Hematopoietic multipotent progenitor cell treated with erythropoietin and hydrocortisone succinate and interleukin-3 and kit ligand, for 15 days (in vitro differentiated cells): ENCODE measurements at regions not wholly inside any gene's neighbourhood (a gene's known extent, or its start where the extent isn't known, plus 50 kb on each side); places are given as distances from the start of the nearest gene placed in this dataset.
"Not testable (repeated sequence)": the region's sequence is repeated elsewhere in the genome, so short reads cannot be mapped to it uniquely, and the experiment has no call there.

Experiments used
- DNase-seq: peaks from one replicate; pipeline ENCODE4 v3.0.0-alpha.2; 2015; ENCODE audit warnings: low spot score

DNA sequence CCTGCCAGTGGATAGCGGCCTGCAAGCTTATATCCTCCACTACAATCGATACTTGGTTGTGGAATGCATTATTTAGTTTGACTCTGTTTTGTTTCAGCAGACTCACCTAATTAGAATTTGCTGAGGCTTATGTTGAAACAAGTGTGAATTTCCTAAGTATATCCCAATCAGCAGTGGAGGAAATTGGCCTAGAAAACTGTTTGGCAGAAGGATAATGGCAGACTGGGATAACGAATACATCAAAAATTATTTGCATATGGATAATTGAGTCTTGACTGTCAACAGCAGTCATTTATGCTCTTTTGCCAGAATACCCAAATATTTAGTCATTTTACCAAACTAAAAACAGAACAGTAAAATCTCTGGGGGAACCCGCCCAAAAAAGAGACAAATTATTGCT lies 261.0 kb downstream of the DOK5 start:
- no peak for DNase-seq

DNA sequence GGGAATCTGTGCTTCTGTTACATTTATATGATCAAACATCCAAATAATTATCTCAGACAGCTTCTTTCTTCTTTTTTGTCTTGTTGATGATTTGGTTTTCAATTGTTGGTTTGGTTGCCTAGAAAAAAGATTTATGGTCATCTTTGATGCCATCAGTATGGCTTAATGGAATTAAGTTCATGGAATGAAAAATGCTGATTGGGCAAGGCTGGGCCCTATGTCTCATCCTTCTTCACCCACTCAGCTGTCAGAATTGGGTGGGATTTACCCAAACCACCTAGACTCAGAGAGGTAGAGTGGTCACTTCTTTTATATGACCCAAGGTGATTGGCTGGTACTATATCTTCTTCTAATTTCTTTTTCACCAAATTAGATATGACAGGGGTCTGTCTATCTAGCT lies 258.3 kb downstream of the DOK5 start:
- no peak for DNase-seq

DNA sequence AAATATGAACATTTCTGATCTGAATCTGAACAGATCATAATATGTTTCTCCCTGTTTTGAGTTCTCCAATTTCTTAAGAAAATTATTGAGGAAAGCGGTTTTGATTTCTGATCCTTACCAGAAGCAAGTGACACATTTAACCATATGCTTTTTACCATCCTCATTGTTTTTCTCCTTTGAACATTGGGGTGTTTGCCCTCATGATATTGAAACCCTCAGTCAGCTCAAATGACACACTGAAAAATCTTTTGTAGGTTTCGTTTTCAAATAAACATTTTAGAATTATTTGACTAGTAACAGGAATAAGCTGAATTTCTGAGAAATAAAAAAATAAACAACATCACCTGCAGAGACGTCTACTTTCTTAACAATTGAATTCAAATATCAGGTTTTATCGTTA lies 252.1 kb downstream of the DOK5 start:
- DNase-seq: no peak

DNA sequence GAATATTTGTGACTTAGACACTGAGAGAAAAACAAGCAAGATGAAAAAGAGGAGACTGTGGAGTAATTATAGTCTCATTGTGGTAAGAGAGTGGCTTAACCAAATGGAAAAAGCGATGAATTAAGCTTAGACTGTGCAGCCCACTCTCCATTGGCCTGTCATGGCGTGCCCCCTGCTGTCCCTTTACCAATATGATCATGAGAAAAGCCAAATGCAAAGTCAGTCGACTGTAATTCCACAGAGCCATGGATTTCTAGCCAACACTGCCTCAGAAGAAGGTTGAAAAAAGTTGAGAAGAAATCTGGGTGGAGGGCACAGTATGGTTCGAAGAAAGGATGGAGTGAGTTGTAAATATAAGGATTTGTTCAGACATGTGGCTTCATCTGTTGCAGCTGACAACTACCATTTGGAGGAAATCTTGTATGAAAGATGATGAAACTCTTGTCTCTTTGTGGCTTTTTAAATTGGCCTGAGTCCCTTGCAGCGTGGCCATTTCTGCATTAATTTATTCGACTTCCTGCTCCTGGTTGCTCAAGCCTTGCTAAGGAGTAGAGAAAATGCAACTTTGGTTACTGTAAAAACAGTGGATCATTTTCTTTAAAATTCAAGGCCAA lies 251.4 kb downstream of the DOK5 start:
- no peak for DNase-seq

DNA sequence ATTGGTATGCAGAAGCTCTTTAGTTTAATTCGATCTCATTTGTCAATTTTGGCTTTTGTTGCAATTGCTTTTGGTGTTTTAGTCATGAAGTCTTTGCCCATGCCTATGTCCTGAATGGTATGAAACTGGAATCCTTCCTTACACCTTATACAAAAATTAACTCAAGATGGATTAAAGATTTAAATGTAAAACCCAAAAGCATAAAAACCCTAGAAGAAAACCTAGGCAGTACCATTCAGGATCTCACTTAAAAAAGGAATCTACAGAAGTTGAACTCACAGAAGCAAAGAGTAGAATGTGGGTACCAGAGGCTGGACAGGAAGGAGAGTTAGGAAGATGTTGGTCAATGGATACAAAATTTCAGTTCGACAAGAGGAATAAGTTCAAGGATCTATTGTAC lies 249.9 kb downstream of the DOK5 start:
- not testable (repeated sequence) for DNase-seq

DNA sequence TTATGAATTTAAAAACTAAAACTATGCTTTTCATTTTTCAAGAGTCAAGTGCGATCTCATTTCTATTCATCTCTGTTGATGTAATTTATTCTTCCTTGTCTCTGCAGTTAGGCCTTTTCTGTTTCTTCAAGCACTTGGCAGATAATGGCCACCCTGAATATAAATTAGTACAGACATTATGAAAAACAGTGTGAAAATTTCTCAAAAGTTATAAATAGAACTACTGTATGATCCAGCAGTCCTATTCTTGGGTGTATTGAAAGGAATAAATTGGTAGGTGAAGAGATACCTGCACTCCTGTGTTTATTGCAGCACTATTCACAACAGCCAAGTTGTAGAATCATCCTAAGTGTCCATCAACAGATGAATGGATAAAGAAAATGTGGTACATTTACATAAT lies 248.3 kb downstream of the DOK5 start:
- no peak for DNase-seq

DNA sequence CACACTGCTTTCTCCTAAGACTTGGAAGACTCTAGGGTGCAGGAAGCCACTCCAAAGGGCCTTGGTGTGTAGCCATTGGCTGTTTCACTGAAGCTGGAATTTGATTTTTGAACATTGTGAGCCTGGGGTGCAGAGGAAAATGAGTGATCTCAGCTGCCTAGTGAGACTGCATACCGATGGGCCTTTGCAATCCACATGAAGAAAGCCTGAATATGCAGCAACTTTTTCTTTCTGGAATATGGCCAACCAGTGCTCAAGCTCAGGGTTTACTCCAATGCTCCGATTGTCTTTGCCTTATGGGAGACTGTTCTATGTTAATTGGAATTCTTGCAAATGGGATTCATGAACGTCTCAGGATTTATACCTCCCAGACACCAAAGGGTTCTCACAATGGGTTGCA lies 242.6 kb downstream of the DOK5 start:
- DNase-seq: no peak

DNA sequence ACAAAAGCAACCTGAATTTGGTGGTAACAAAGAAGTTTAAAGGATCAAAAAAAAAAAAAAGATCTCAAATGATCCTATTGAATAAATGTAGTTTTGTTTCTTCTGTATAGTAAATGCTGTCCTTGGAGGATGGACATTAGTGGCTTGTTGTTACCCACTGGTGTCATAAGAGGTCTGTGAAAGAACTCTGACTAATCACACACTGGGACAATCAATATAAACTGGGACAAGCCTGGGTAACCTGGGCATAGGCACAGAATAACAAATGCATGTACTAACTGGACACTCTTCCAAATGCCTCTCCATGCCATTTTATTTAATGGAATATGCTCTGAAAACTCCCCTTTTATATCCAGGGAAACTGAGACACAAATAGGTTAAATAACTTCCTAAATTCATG lies 241.4 kb downstream of the DOK5 start:
- no peak for DNase-seq

DNA sequence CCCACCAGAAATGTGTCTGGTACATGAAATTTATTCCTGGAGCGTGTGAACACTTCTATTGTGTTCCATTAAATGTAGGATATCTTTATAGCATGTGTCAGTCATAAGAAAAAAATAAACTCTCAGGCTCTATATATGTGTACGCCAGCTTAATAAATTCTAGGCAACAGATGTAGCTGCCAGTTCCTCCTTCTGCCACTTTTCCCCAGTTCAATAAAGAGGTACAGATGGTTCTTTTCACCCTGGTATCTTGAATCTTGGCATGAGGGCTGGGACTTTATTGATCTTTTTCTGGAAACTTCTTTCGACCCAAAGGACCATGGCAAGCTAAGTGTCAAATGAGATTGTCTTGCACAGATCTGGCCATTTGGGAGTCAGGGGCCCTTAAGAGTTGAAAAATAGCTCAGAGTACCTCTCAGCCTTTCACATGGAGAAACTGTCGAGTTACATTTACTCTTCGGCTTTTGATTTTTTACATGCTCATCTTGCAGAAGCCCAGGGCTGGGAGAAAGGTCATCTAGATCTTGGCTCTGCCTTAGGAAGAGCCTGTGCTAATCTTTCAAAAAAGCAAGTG lies 240.9 kb downstream of the DOK5 start:
- no peak for DNase-seq

DNA sequence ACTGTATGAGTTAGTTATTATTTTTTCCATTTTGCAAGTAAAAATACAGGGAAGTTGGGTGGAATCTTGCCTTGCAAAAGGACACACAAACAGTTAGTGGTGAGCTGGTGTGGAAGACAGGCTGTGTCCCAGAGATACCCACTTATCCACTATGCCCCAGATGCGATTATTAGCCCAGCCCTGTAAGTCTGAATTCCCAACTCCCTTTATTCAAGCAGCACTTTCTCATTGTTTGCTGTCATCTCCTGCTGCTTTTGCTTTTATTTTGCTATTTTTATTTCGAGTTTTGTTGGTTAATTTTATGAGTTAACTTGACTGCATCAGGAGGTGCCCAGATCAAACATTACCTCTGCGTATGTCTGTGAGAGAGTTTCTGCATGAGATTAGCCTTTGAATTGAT lies 239.4 kb downstream of the DOK5 start:
- DNase-seq: no peak

DNA sequence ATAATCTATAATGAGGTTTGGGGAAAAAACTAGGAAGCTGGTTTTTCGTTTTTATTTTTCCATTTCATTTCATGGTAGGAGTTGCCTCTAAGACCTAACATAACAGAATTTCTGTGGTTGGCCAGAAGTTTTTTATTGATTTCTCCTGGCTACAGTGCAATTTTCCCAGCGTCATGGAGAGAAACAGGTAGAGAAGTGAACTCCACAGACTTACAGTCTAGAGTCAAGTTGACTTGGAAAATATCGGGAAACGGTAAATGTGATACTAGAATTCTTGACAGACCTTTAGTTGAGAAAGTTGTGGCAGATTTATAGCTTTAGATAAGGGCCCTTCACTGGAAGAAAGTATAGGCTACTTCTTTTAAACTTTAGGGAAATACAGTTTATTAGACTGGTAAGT lies 238.3 kb downstream of the DOK5 start:
- DNase-seq: no peak

DNA sequence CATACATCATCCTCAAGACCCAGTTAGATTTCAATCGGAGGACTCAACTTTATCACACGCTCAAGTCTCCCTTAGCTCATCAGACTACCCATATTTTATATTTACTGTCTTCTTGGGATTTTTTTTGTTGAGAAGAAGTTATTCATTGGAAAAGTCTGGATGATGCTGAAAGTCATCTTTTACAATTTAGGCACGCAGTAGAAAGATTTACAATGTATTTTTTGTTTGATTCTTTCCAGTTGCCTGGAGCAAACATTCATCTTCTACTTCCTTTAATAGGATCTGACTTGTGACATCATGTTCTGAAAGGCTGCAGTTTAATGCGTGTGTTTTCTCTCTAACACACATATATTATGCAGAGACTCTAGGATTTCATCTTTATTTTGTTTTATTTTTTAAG lies 235.7 kb downstream of the DOK5 start:
- no peak for DNase-seq

DNA sequence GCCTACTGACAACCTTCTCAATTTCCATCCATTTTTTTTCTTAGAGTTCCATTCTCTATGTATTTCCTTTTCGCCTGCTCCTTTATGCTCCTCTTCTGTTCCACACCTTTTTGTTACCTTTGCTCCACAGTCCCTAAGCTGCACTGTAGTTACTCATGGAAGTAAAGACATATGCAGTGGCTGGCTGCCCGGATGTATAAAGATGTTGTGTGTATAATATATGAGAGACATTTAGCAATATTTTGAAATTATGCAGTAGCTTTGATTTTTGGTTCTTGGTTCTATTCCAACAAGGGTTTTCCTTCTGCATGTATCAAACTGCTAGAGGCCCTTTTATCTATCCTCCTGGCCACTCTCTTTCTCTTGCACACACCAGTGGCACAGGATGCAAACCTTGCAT lies 234.9 kb downstream of the DOK5 start:
- DNase-seq: no peak

DNA sequence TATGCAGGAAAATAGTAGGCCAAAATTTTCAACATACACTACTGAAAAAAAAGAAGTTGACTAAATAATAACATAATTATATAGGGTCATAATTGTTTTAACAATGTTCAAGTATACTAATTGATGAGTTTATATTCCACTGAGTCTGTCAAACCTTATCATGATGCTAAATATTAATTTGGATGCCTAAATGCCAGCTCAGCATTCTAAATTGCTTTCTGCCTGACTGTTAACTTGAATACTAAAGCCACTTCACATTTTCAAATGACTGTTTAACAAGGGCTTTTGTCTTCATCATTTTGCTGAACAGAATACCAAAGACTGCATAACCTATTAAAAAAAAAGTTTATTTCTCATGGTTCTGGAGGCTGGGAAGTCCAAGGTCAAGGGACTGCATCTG lies 232.8 kb downstream of the DOK5 start:
- no peak for DNase-seq

DNA sequence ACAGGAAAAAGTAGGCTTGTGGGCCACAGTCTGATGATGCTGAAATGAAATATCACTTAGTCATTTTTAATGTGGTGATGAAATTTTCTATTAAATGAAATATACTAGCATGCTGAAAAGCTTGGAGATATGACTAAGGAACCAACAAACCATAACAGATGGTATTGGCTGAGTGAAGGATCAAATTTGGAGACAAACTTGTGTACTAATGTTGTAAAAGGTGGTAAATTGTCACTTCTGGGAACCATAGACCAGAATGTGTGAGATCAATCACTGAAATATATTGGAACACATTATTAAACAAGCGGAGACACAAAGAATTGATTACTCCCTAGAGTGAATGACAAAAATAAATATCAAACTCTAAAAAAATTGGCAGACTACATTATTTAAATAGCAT lies 232.4 kb downstream of the DOK5 start:
- DNase-seq: no peak

DNA sequence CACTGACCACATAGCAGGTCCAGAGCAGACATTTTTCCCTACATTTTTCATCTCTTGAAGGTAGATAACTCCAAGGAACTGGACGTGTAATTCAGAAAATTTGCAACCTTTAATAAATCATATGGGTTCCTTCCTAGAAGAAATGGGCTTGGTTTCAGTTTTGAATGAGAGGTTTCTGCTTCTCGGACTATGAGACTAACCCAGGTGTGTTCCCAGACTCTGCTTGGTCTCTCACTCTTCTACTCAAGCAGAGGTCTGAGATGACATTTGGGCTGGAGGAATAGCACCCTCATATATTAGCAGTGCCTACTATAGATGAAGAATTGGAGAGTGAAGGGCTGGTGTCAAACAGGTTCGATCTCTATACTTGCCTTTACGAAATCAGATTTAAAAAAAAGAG lies 231.2 kb downstream of the DOK5 start:
- no peak for DNase-seq

DNA sequence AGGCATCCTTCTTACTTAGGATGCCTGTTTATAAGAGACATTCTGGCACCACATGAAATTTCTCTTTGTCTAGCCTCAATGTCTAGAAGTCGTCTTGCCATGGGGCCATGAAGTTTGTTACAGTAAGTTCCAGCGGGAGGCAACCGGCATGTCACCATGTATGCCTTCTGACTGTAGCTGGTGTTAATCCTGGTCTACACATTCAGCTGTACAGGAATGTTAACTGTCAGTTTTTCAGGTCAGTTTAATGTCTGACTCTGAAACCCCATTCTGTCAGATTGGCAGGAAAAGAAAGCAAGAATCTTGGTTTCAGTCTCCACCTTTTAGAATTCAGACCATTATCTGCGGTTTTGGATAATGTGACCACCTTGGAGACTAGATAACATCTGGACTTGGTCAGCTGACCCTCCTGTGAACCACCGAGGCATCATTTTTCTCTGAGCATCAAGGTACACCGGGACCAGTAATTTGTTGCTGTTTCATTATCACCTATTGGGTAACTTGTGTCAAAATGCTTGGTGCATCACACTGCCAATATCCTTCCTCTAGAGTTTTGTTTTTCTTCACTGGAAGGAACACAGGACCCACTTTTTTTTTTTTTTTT lies 228.7 kb downstream of the DOK5 start:
- DNase-seq: no peak
